ENCODE measurements at regions not wholly inside any gene's neighbourhood (a gene's known extent, or its start where the extent isn't known, plus 50 kb on each side); places are given as distances from the start of the nearest gene placed in this dataset.

- no peak for DNase-seq (ENCODE audit: low read depth, low spot score)
- H3K27ac ChIP-seq, result no peak overlapping the region
Measured at GRCh38 chr11:15374418-15374817, 259.7 kb downstream of the INSC start.

GRCh38 chr11:15378941-15379340 lies 264.2 kb downstream of the INSC start:
- DNase-seq (ENCODE audit: low read depth, low spot score), result no peak
- H3K27ac ChIP-seq, result no peak overlapping the region

GRCh38 chr11:15379483-15379882 lies 264.8 kb downstream of the INSC start:
- no peak for DNase-seq (ENCODE audit: low read depth, low spot score)
- no peak overlapping the region for H3K27ac ChIP-seq

DNA sequence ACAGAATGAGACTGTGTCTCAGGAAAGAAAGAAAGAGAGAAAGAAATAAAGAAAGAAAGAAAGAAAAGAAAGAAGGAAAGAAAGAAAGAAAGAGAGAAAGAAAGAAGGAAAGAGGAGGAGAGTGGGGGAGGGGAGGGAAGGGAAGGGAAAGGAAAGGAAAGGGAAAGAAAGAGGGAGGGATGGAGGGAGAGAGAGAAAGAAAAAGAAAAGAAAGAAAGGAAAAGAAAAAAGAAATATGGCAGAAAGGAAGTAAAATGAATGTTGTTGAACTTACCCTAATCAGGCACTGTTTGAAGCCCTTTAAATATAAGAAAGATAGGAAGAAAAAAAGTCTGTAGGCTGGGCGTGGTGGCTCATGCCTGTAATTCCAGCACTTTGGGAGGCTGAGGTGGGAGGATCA lies 276.1 kb downstream of the INSC start:
- DNase-seq (ENCODE audit: low read depth, low spot score), result no peak
- H3K27ac ChIP-seq, result no peak overlapping the region

DNA sequence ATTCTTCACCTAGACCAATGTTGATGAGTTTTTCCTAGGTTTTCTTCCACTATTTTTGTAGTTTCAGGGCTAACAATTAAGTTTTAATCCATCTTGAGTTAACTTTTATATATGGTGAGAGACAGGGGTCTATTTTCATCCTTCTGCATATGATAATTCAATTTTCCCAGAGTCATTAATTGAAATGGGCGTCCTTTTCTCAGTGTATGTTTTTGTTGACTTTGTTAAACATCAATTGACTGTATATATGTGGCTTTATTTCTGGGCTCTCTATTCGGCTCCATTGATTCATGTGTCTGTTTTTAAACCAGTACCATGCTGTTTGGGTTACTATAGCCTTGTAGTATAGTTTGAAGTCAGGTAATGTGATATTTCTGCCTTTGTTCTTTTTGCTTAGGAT lies 282.1 kb downstream of the INSC start:
- no peak for DNase-seq (ENCODE audit: low read depth, low spot score)
- no peak overlapping the region for H3K27ac ChIP-seq

GRCh38 chr11:15406851-15407351 lies 292.2 kb downstream of the INSC start:
- DNase-seq (ENCODE audit: low read depth, low spot score), result no peak
- H3K27ac ChIP-seq, result no peak overlapping the region

- DNase-seq (ENCODE audit: low read depth, low spot score), result peak; percentile 0
- H3K27ac ChIP-seq, result no peak overlapping the region
Measured at GRCh38 chr11:15412054-15412453, 297.3 kb downstream of the INSC start.

DNA sequence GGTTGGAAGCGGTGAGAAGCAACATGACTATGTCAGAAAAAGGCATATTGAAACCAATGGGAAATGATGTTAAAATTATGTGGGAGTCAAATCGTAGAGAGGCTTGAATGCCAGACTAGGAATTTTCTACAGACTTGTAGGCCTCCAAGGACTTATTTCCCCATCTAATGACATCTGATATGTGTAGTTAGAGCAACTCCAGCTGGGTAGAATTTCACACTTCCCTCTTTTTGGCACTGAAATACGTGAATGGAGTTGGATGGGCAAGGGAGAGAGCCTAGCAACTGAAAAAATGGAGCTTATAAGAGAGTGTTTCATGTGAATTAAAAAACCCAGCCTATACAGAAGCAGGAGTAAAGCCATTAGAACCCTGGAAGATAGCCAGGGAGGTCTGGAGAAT lies 304.2 kb downstream of the INSC start:
- DNase-seq (ENCODE audit: low read depth, low spot score), result no peak
- no peak overlapping the region for H3K27ac ChIP-seq

- no peak for DNase-seq (ENCODE audit: low read depth, low spot score)
- H3K27ac ChIP-seq, result no peak overlapping the region
Measured at GRCh38 chr11:15419696-15420095, 305.0 kb downstream of the INSC start.

GRCh38 chr11:15430381-15430780 lies 315.7 kb downstream of the INSC start:
- H3K27ac ChIP-seq, result no peak overlapping the region
- no peak for DNase-seq (ENCODE audit: low read depth, low spot score)

GRCh38 chr11:15434529-15434928 lies 319.8 kb downstream of the INSC start:
- DNase-seq (ENCODE audit: low read depth, low spot score), result no peak
- H3K27ac ChIP-seq, result no peak overlapping the region

GRCh38 chr11:15446315-15446714 lies 331.6 kb downstream of the INSC start:
- no peak for DNase-seq (ENCODE audit: low read depth, low spot score)
- H3K27ac ChIP-seq, result no peak overlapping the region

GRCh38 chr11:15446929-15447328 lies 332.2 kb downstream of the INSC start:
- no peak for DNase-seq (ENCODE audit: low read depth, low spot score)
- no peak overlapping the region for H3K27ac ChIP-seq

DNA sequence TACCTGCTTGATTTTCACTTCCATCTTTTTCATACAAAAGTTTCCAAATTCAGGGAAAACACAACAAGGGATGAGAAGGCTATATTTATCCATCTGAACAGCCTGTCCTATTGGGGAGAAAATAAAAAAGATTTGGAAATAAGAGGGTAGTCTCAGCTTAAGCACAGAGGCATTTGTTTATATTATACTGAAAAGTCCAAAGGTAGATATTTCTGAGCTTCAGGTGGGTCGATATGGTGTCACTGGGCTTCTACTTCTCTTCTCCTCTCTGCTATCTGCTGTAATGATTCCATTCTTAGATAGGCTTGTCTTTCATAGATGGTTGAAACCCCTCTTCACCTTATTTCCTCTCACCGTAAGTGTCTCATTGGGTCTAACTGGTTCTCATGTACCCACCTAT lies 337.0 kb downstream of the INSC start:
- DNase-seq (ENCODE audit: low read depth, low spot score), result no peak

GRCh38 chr11:15453211-15453765 lies 338.6 kb downstream of the INSC start:
- no peak for DNase-seq (ENCODE audit: low read depth, low spot score)
- no peak overlapping the region for H3K27ac ChIP-seq

More for the DNA sequence above, 337.0 kb downstream of the INSC start:
- no peak overlapping the region for H3K27ac ChIP-seq

DNA sequence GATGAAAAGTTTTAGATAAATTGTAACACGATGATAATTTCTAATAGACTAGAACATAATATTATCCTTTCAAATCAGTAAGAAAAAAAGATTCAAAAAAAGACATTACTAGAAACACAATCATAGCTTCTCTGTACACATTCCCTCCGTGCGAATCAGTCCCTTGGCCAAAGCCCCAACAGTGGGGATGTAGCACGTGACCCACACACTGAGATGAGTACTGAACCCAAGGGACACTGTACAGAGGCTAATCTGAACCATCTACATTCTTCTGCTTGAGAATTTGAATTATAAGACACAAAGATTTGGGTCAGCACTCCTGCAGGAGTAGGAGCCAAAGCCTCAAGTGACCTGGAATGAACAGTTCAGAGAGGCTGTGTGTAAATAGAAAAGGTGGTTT lies 353.7 kb downstream of the INSC start:
- no peak overlapping the region for H3K27ac ChIP-seq
- no peak for DNase-seq (ENCODE audit: low read depth, low spot score)

DNA sequence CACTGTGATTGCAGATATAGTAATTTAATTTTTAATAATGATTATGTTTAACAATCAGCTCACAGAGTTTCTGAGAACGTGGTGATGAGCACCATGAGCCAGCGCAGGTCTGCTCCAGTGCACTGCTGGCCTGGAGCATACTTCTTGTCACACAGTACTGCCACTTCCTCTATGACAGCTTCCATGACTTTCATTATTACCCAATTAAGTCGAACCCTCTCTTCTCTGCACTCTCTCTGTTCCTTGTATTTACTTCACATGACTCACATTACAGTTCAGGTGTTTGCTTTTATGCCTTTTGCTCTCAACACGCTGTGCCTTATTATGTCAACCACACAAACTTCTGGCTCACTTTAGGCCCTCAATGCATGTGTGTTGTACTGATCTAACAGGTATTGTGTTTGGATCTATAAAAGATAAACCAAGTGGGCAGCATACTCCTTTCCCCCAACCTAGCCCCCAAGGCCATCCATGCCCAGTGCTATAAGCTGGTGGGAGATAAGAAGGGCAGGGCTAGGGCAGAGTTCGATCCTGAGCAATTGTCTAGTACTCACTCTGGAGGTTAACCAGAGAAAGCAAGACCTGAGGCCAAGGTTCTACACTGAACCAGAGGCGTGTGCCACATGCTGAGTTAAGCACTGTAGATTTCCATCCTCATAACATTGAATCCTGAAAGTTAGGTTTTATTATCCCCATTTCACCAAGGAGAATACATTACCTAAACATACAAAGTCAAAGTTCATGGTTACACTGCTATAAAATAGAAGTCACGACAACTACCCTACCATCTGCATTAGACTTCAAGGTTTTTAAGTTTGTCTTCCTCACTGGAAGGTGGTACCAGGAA lies 356.5 kb downstream of the INSC start:
- H3K27ac ChIP-seq, result no peak overlapping the region
- DNase-seq (ENCODE audit: low read depth, low spot score), result no peak

DNA sequence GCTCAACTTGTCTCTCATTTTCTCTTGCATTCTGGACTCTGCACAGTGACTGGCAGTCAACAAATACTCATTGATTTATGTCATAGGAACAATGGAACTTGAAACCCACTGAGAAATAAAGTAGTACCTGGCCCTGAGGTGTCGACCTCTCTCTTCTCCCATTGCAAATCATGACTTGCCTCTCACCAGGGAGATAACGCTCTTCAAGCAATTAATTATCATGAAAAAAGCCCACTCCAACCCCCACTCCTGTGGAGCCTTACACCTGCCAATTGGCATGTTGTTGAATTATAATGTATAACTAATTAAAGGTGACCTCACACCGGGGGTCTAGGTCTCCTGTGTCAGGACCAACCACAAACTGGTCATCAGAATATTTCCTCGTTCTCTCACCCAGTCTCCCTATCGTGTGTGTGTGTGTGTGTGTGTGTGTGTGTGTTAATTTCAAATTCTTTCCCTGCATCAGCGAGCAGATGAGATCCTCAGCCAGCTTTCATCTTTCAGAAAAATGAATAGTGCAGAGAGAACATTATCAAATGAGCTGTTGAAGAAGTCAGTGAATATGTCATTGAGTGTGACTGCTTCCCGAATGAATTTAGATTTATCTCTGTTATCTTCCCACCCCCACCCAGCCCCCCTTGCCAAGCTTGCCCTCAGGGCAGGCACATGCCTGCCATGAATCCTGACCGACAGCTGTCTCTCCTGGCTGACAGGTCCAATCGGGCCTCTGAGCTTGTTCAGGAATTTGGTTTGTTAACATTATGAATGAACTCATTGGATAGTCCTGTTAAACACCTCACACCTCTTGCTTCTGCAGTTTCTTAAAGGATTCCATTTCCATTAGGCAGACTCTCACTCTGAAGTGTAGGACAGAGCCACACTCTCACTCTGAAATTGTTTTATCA lies 357.4 kb downstream of the INSC start:
- DNase-seq (ENCODE audit: low read depth, low spot score), result no peak
- no peak overlapping the region for H3K27ac ChIP-seq

DNA sequence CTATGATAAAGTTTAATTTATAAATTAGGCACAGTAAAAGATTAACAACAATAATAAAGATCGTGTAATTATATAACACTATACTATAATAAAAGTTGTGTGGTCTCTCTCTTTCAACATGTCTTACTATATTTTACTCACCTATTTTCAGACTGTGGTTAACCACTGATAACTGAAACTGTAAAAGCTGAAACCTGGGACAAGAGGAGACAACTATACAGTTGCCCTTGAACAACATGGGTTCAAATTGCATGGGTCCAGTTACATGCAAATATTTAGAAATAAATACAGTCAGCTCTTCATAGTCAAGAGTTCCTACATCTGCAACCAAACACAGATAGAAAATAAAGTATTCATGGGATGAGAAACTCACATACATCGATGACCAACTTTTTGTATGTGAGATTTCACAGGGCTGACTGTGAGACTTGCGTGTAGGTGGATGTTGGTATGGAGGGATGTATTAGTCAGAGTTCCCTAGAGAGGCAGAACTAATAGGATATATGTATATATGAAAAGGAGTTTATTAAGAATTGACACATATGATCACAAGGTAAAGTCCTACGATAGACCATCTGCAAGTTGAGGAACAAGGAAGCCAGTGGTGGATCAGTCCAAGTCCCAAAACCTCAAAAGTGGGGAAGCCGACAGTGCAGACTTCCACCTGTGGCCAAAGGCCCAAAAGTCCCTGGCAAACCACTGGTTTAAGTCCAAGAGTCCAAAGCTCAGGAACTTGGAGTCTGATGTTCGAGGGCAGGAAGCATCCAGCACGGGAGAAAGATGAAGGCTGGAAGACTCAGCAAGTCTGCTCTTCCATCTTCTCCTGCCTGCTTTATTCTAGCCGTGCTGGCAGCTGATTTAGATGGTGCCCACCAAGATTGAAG lies 359.5 kb downstream of the INSC start:
- no peak for DNase-seq (ENCODE audit: low read depth, low spot score)
- H3K27ac ChIP-seq, result no peak overlapping the region

- H3K27ac ChIP-seq, result no peak overlapping the region
- no peak for DNase-seq (ENCODE audit: low read depth, low spot score)
Measured at GRCh38 chr11:15476371-15476917, 361.7 kb downstream of the INSC start.

Data from epithelial cell of prostate (primary cell).